Activated CD8-positive, alpha-beta T cell treated with anti-CD3 and anti-CD28 coated beads, Interleukin-2, amount 10 ng/mL, durations not matched to agents 7 days and 5 days (primary cell): ENCODE measurements at regions not wholly inside any gene's neighbourhood (a gene's known extent, or its start where the extent isn't known, plus 50 kb on each side); places are given as distances from the start of the nearest gene placed in this dataset.

Experiments used
- ATAC-seq: fragments of 150-1000 bp; cut with Tn5 transposase; one replicate; pipeline ENCODE4 v1.10.0; 2021; ENCODE audit warnings: moderate library complexity
- CTCF ChIA-PET: fragments of 350-600 bp; sonication (Branson Sonifier 250); formaldehyde crosslinking; loops from one replicate; lab custom pipeline; 2021; ENCODE audit warnings: antibody characterized with exemption; lab: Charles Lee
- POLR2A ChIA-PET: fragments of 350-600 bp; sonication (Branson Sonifier 250); formaldehyde crosslinking; loops from one replicate; lab custom pipeline; 2021; ENCODE audit warnings: antibody characterized with exemption; lab: Charles Lee
- DNase-seq: peaks from one replicate; pipeline ENCODE4 v3.0.0-alpha.2; 2020
- H3K27ac Mint-ChIP-seq: one replicate; pipeline ENCODE4 v1.8.0; 2021; ENCODE audit warnings: mild to moderate bottlenecking, mixed read lengths
- H3K27me3 Mint-ChIP-seq: one replicate; pipeline ENCODE4 v1.8.0; 2021; ENCODE audit warnings: low read depth, mixed read lengths
- H3K36me3 Mint-ChIP-seq: one replicate; pipeline ENCODE4 v1.8.0; 2021; ENCODE audit warnings: low read depth, mixed read lengths
- H3K4me1 Mint-ChIP-seq: one replicate; pipeline ENCODE4 v1.8.0; 2021; ENCODE audit warnings: low read depth, mixed read lengths
- H3K4me3 Mint-ChIP-seq: one replicate; pipeline ENCODE4 v1.8.0; 2021; ENCODE audit warnings: mild to moderate bottlenecking, mixed read lengths
- H3K9me3 Mint-ChIP-seq: one replicate; pipeline ENCODE4 v1.8.0; 2022; ENCODE audit warnings: mixed read lengths; ENCODE audit not compliant: insufficient read depth

DNA sequence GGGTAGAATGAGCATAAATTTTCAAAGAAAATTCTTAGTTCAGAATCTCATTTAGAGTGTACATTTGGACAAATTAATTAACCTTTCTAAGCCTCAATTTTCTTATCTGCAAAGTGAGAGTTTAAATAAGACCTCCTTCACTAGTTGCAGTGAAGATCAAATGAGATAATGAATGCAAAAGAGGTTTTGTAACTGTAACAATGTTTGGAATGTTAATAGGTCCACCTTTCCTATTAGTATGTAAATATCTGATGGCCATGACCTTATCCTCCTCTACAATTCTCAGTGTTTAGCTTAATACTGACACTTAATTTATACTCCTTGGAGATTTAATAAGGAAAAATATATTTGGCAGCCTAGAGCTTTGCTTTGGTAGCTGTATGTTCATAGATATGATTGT is 138.8 kb downstream of the GABRG1 start:
- Mint-ChIP-seq H3K27me3 (no peaks in the 10 kb centered on the region), H3K4me3 (no peak overlapping the region), H3K9me3 (peaks cover 8% of the 10 kb centered on the region), H3K36me3 (no peaks in the 10 kb centered on the region), H3K27ac (no peak overlapping the region), H3K4me1 (no peaks in the 10 kb centered on the region)
- no peak for ATAC-seq
- no peak for DNase-seq
- POLR2A ChIA-PET: no interaction called here
- CTCF ChIA-PET: no interaction called here

DNA sequence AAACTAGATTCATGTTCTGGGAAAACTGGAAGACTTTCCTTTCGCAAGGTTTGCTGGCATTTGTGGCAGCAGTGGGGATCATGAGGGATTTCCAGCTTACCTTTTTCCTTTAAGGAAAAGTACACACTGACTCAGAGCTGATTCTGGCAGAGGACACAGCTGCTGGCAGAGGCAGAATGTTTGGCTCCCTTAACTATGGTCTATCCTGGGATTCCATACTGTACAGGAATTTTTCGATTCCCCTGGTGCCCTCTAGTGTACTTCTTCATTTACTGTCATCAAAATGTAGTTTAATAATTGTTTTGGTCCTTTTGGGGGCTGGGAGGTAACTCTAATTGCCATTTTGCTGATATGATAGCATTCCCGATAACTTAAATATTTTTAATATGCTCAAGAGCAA is 152.7 kb downstream of the GABRG1 start:
- ATAC-seq (no peak), DNase-seq (no peak)
- no peaks in the 10 kb centered on the region for H3K4me1 Mint-ChIP-seq
- POLR2A ChIA-PET: no interaction called here
- no peaks in the 10 kb centered on the region for H3K36me3 Mint-ChIP-seq
- H3K27ac Mint-ChIP-seq: no peak overlapping the region
- H3K9me3 Mint-ChIP-seq: peaks cover 14% of the 10 kb centered on the region
- H3K4me3 Mint-ChIP-seq: no peak overlapping the region
- CTCF ChIA-PET: no interaction called here
- H3K27me3 Mint-ChIP-seq: no peaks in the 10 kb centered on the region

DNA sequence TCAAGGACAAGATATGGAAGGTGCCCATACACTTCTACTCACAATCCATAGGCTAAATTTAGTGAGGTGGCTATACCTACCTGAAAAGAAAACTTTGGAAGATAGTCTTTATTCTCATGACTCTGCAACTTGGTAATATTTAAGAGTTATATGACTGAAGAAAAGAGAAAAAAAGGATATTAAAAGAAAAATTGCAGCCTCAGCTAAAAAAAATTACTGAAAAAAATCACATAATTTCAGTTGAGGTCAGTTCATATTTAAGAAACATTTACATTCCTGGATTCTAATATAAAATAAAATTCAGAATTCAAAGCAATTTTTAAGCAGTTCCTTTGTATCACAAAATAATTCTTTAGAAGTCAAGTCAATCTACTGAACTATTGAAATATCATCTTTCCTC is 166.5 kb downstream of the GABRG1 start:
- ATAC-seq (no peak), DNase-seq (no peak)
- H3K9me3 Mint-ChIP-seq: no peaks in the 10 kb centered on the region
- no peaks in the 10 kb centered on the region for H3K4me1 Mint-ChIP-seq
- no peaks in the 10 kb centered on the region for H3K27me3 Mint-ChIP-seq
- no peak overlapping the region for H3K4me3 Mint-ChIP-seq
- ChIA-PET POLR2A (no interaction called here), CTCF (no interaction called here)
- H3K36me3 Mint-ChIP-seq: no peaks in the 10 kb centered on the region
- no peak overlapping the region for H3K27ac Mint-ChIP-seq

DNA sequence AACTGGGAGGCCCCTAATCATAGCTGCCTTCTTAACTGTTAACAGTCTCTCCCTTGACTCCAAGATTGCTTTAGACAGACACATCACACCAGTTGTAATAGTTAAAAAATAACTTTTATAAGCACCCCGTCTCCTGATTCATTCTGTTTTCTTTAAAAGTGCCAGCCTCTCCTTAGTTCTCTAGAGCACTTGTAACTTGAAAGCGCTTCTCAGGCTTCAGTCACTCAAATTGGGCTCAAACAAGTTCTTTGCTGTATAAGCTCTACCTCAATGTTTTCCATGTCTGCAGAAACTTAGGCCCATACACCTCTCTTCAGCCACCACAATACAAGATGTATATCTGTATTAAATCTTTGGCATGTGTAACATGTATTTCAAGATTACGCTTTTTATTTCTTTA is 169.6 kb downstream of the GABRG1 start:
- ChIA-PET POLR2A (no interaction called here), CTCF (no interaction called here)
- Mint-ChIP-seq H3K4me1 (no peaks in the 10 kb centered on the region), H3K27ac (no peak overlapping the region), H3K4me3 (no peak overlapping the region), H3K9me3 (no peaks in the 10 kb centered on the region), H3K27me3 (no peaks in the 10 kb centered on the region), H3K36me3 (no peaks in the 10 kb centered on the region)
- ATAC-seq (no peak), DNase-seq (no peak)

DNA sequence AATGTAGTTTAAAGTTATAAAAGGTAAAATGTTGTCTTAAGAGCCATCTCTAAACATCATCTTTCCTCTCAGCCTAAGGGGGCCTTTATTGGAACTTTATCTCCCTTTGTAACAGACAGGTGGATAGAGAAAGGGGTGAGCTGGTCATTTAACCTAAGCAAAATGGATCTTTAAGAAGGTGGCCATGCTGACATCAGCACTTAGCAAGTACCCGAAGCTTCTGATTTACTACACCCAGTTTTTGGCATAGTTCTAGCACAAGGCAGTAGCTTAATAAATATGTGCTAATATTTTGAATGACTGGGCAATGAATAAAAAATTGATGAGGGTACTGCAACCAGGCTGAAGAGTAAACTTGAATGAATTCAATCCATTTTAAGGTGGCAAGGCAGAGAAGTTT is 172.7 kb downstream of the GABRG1 start:
- Mint-ChIP-seq H3K4me1 (no peaks in the 10 kb centered on the region), H3K36me3 (no peaks in the 10 kb centered on the region)
- POLR2A ChIA-PET: no interaction called here

DNA sequence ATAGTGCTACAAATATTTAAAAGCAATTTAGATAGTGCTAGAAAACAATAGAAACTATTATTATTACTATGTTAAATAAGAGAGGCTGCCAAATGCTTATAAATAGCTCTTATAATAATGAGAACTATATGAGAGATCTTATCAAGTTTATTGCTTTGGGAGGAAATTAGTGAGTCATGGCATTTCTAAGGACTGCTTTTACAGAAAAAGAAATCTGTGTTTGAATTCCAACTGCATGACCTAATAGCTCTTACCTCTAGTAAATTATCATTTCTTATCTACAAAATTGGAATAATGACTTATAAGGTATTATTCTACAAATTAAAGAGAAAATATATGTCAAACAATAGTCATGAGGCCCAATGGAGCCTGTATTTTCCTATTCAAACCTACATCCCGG is 177.2 kb downstream of the GABRG1 start:
- ATAC-seq: no peak
- POLR2A ChIA-PET: no interaction called here
- H3K27me3 Mint-ChIP-seq: no peaks in the 10 kb centered on the region

More for the DNA sequence above, 172.7 kb downstream of the GABRG1 start:
- no peak overlapping the region for H3K4me3 Mint-ChIP-seq
- CTCF ChIA-PET: no interaction called here
- DNase-seq: no peak
- H3K9me3 Mint-ChIP-seq: no peaks in the 10 kb centered on the region
- no peaks in the 10 kb centered on the region for H3K27me3 Mint-ChIP-seq
- H3K27ac Mint-ChIP-seq: no peak overlapping the region
- ATAC-seq: no peak

DNA sequence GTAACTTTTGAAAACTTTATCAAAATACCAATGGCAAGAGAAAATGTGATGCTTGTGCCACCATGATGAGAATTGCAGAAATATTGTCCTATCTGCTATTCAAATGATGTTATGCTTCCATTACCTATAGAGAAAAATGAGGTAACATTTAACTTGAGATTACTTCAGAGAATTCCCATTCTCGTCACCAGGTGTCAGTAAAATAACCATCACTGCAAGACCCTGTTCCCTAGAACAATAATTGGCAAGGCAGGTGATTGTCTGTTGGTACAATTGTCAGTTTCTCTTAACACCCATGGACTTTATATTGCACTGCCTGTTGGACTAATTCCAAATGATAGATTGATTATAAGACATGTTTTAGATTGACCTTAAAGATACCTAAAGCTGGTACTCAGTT is 179.9 kb downstream of the GABRG1 start:
- Mint-ChIP-seq H3K36me3 (no peaks in the 10 kb centered on the region), H3K4me1 (no peaks in the 10 kb centered on the region), H3K4me3 (no peak overlapping the region), H3K9me3 (no peaks in the 10 kb centered on the region), H3K27me3 (no peaks in the 10 kb centered on the region), H3K27ac (no peak overlapping the region)
- DNase-seq (no peak), ATAC-seq (no peak)
- CTCF ChIA-PET: no interaction called here
- POLR2A ChIA-PET: no interaction called here

More for the DNA sequence above, 177.2 kb downstream of the GABRG1 start:
- Mint-ChIP-seq H3K36me3 (no peaks in the 10 kb centered on the region), H3K27ac (no peak overlapping the region), H3K9me3 (no peaks in the 10 kb centered on the region), H3K4me1 (no peaks in the 10 kb centered on the region), H3K4me3 (no peak overlapping the region)
- CTCF ChIA-PET: no interaction called here
- DNase-seq: no peak

DNA sequence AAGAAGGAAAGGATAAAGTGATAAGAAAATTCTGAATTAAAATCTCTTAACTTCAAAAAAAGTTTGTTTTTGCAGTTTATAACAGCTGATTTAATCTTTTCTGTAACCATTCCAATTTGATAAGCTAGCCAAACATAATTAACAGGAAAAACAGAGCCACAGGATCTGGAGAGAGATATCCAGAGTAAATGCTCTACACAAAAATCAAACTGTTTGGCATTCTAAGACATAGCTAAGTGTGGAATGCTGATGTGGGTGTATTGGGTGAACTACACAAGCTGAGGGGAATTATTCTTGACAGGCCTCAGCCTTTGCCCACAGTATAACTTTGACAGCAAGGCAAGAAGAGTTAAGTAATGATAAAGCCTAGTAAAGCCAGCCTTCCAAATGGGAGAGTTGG is 184.8 kb downstream of the GABRG1 start:
- H3K27me3 Mint-ChIP-seq: no peaks in the 10 kb centered on the region
- ChIA-PET CTCF (no interaction called here), POLR2A (no interaction called here)
- ATAC-seq (no peak), DNase-seq (no peak)
- H3K9me3 Mint-ChIP-seq: no peaks in the 10 kb centered on the region
- no peak overlapping the region for H3K4me3 Mint-ChIP-seq
- no peak overlapping the region for H3K27ac Mint-ChIP-seq
- no peaks in the 10 kb centered on the region for H3K36me3 Mint-ChIP-seq
- no peaks in the 10 kb centered on the region for H3K4me1 Mint-ChIP-seq

DNA sequence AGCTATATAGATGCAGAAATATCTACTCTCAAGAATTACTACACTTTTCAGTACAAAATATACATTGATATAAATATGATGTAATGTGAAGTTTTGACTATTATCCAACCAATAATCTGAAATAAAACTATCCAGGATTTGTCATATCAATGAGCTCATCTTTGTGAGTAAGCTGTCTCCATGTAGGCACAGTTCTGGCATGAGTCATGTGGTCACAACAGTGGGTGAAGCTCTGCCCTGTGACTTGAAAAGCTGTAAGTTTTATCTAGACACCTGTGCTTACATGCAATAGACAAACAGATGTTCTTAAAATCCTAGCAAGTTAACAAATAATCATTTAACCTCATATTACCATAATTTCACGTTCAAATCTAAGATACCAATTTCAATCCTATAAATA is 192.7 kb downstream of the GABRG1 start:
- ChIA-PET POLR2A (no interaction called here), CTCF (no interaction called here)
- Mint-ChIP-seq H3K27ac (no peak overlapping the region), H3K4me1 (no peaks in the 10 kb centered on the region), H3K36me3 (no peaks in the 10 kb centered on the region), H3K27me3 (no peaks in the 10 kb centered on the region), H3K9me3 (no peaks in the 10 kb centered on the region), H3K4me3 (no peak overlapping the region)
- DNase-seq (no peak), ATAC-seq (no peak)

DNA sequence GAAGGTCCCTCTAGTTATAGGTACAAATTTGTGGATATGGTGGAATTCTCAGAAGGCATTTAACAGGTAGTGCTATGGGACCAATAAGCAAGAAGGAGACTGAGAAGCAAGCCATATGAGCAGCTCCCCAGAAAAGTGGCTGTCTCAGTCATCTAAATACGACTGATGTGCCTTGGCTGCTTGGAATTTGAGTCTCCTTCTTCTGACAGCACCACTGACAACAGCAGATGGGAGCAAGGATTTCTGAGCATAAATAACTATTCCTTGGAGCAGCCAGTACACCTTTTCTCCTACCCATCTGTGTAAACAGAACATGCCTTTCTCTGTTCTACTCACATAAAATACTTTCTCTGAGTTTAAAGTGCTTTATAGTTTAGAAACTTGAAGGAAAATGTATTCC is 196.2 kb downstream of the GABRG1 start:
- H3K4me1 Mint-ChIP-seq: no peaks in the 10 kb centered on the region
- H3K27me3 Mint-ChIP-seq: no peaks in the 10 kb centered on the region
- H3K4me3 Mint-ChIP-seq: no peak overlapping the region
- H3K27ac Mint-ChIP-seq: no peak overlapping the region
- DNase-seq (no peak), ATAC-seq (no peak)
- ChIA-PET CTCF (no interaction called here), POLR2A (no interaction called here)
- H3K9me3 Mint-ChIP-seq: peaks cover 15% of the 10 kb centered on the region
- no peaks in the 10 kb centered on the region for H3K36me3 Mint-ChIP-seq

DNA sequence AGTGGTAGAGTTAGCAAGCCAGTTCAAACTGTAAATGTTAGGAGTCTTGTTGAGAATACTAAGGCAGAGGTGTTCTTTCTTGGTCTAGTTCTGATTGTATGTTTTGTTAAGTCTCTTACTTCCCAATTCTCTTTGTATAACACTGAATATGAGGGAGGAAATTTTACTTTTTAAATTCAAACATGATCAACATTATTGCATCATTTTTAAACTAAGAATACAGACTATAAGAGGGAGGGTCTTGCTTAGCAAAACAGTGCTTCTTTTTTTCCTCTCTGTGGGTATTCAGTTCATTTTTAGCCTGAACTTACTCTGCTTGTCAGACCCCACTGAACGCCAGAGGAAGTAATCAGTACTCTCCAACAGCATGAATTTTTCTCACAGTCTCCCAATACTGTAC is 198.0 kb downstream of the GABRG1 start:
- Mint-ChIP-seq H3K27ac (no peak overlapping the region), H3K4me1 (no peaks in the 10 kb centered on the region), H3K4me3 (no peak overlapping the region), H3K27me3 (no peaks in the 10 kb centered on the region), H3K36me3 (no peaks in the 10 kb centered on the region), H3K9me3 (peaks cover 15% of the 10 kb centered on the region)
- POLR2A ChIA-PET: no interaction called here
- CTCF ChIA-PET: no interaction called here
- no peak for ATAC-seq
- no peak for DNase-seq

DNA sequence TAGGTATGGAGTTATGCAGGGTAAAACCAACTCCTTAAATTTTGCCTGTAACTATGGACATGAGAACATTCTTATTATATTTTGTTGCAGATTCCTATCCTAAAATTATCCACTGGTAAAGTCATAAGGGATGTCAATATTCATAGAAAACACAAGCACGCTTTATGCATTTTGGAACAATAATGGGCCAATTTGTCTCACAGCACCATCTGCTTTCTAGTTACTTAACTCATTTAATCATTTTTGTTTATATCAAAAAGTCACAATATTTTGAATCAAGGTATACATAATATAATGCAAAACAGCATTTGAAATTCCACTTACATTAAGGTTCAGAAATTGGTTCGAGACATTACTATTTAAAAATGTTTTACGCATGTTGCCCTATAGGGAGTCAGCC is 203.0 kb downstream of the GABRG1 start:
- POLR2A ChIA-PET: no interaction called here
- Mint-ChIP-seq H3K27ac (no peak overlapping the region), H3K4me1 (no peaks in the 10 kb centered on the region), H3K27me3 (no peaks in the 10 kb centered on the region), H3K4me3 (no peak overlapping the region), H3K9me3 (peaks cover 18% of the 10 kb centered on the region), H3K36me3 (no peaks in the 10 kb centered on the region)
- DNase-seq: no peak
- ATAC-seq: no peak
- CTCF ChIA-PET: no interaction called here

DNA sequence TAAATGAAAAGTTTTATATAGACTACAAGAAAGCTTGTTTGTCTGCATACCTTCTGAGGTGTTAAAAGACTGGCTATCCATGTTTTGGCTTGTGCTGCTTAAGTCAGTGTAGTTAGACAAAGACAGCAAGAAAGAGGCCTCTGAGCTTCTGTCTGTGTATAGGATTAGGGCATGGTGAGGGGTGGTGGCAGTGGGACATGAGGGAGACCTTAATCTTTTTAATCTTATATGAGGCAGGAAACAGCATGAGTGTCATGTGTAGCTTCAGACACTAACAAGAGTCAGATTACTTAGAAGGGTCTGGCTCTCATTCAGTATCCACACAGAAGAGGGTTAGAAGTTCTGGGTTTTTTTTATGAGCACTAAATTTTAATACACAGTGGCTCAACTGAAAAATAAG is 213.3 kb downstream of the GABRG1 start:
- no peak for DNase-seq
- Mint-ChIP-seq H3K4me3 (no peak overlapping the region), H3K4me1 (no peaks in the 10 kb centered on the region), H3K27ac (no peak overlapping the region), H3K36me3 (no peaks in the 10 kb centered on the region), H3K9me3 (peaks cover 17% of the 10 kb centered on the region), H3K27me3 (no peaks in the 10 kb centered on the region)
- ATAC-seq: no peak
- POLR2A ChIA-PET: no interaction called here
- CTCF ChIA-PET: no interaction called here
